Activated naive CD4-positive, alpha-beta T cell treated with anti-CD3 and anti-CD28 coated beads, Interleukin-2, amount 50 U/mL, for 16 hours (primary cell): ENCODE measurements at regions not wholly inside any gene's neighbourhood (a gene's known extent, or its start where the extent isn't known, plus 50 kb on each side); places are given as distances from the start of the nearest gene placed in this dataset.
"Not testable (repeated sequence)": the region's sequence is repeated elsewhere in the genome, so short reads cannot be mapped to it uniquely, and the experiment has no call there.

ENCODE experiments used
- DNase-seq: peaks from one replicate; pipeline ENCODE4 v3.0.0-alpha.2; 2020

- DNase-seq, result no peak
These were observed 487.6 kb upstream of the CAMK1G start for GRCh38 chr1:209095627-209096595.

- no peak for DNase-seq
These were observed 483.1 kb upstream of the CAMK1G start for GRCh38 chr1:209100460-209100859.

- no peak for DNase-seq
These were observed 482.4 kb upstream of the CAMK1G start for GRCh38 chr1:209101106-209101505.

- DNase-seq, result no peak
These were observed 481.4 kb upstream of the CAMK1G start for GRCh38 chr1:209102120-209102519.

- no peak for DNase-seq
These were observed 481.0 kb upstream of the CAMK1G start for GRCh38 chr1:209102531-209102930.

- no peak for DNase-seq
These were observed 480.4 kb upstream of the CAMK1G start for GRCh38 chr1:209103092-209103491.

- no peak for DNase-seq
These were observed 478.9 kb upstream of the CAMK1G start for GRCh38 chr1:209104646-209105045.

GRCh38 chr1:209105701-209106100 lies 477.8 kb upstream of the CAMK1G start:
- DNase-seq, result no peak

- DNase-seq, result no peak
These were observed 477.2 kb upstream of the CAMK1G start for GRCh38 chr1:209106237-209106741.

GRCh38 chr1:209106861-209107260 lies 476.7 kb upstream of the CAMK1G start:
- no peak for DNase-seq

- DNase-seq, result no peak
These were observed 476.0 kb upstream of the CAMK1G start for GRCh38 chr1:209107535-209107934.

GRCh38 chr1:209109001-209109785 lies 474.3 kb upstream of the CAMK1G start:
- no peak for DNase-seq

GRCh38 chr1:209113521-209113920 lies 470.0 kb upstream of the CAMK1G start:
- DNase-seq, result no peak

GRCh38 chr1:209116705-209117104 lies 466.8 kb upstream of the CAMK1G start:
- DNase-seq, result no peak

- no peak for DNase-seq
These were observed 459.9 kb upstream of the CAMK1G start for GRCh38 chr1:209123601-209124000.

- not testable (repeated sequence) for DNase-seq
These were observed 454.4 kb upstream of the CAMK1G start for GRCh38 chr1:209129091-209129490.

- DNase-seq, result no peak
These were observed 452.6 kb upstream of the CAMK1G start for GRCh38 chr1:209130886-209131285.

GRCh38 chr1:209132736-209133467 lies 450.6 kb upstream of the CAMK1G start:
- DNase-seq, result no peak

GRCh38 chr1:209134001-209134400 lies 449.5 kb upstream of the CAMK1G start:
- DNase-seq, result no peak

- DNase-seq, result no peak
These were observed 439.6 kb upstream of the CAMK1G start for GRCh38 chr1:209143916-209144315.

GRCh38 chr1:209150114-209150513 lies 433.4 kb upstream of the CAMK1G start:
- no peak for DNase-seq

- no peak for DNase-seq
These were observed 430.1 kb upstream of the CAMK1G start for GRCh38 chr1:209153411-209153810.

GRCh38 chr1:209154912-209155311 lies 428.6 kb upstream of the CAMK1G start:
- DNase-seq, result no peak
